D721Med (cell line): ENCODE measurements at regions not wholly inside any gene's neighbourhood (a gene's known extent, or its start where the extent isn't known, plus 50 kb on each side); places are given as distances from the start of the nearest gene placed in this dataset.

Experiments
- DNase-seq: peaks from one replicate; pipeline ENCODE4 v3.0.0; 2011; ENCODE audit warnings: low spot score; ENCODE audit not compliant: insufficient read length
- FAIRE-seq: peaks from 2 replicates; lab custom pipeline; 2011; peaks lifted over from hg19 to GRCh38; lab: Jason Lieb, UNC
- CTCF ChIP-seq: IDR thresholded peaks from 2 replicates; pipeline ENCODE4 v1.5.1; 2012; ENCODE audit warnings: mild to moderate bottlenecking, control low read depth; ENCODE audit not compliant: insufficient read depth; ENCODE audit errors: missing control alignments

GRCh38 chr5:32955814-32956213 lies 244.7 kb downstream of the NPR3 start:
- no peak for FAIRE-seq
- DNase-seq, result no peak
- no peak for TF ChIP-seq CTCF

- DNase-seq (no peak), FAIRE-seq (no peak)
- no peak for TF ChIP-seq CTCF
These were observed 249.4 kb downstream of the NPR3 start for GRCh38 chr5:32960340-32961058.

DNA sequence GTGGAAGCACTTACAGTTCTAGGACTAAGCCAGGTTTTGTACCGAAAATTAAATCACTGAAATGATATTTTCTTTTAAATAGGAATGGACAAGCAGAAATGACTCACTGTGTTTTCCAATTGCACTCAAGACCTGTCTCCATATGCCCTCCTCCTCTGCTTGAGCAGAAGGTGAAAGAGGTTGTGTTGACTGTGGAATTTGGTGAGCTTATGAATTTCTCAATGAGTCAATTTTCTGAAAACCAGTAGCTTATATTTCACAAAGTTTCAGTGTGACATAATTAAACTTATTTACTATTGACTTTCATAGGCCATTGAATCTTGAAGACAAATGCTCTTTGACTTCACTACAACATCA lies 249.9 kb downstream of the NPR3 start:
- no peak for FAIRE-seq

DNA sequence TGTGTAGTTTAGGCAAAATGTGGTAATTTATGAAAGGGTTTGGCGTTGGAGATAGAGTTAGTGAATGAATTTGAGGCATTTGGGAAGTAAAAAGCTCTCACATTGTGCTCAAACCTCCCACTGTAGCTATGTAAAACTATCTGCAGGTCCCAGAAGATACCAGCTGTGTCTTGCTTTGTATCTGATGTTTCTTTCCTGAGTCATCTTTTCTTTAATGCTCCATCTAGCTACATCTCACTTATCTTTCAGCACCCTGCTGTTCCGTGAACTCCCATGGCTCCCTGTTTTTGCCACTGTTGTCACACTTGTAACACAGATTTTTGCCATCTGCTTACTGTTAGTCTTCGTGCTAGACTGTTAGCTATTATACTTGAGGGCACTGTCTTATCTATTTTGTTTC lies 253.1 kb downstream of the NPR3 start:
- no peak for FAIRE-seq
- TF ChIP-seq CTCF, result no peak
- no peak for DNase-seq

More for the DNA sequence above, 249.9 kb downstream of the NPR3 start:
- TF ChIP-seq CTCF, result no peak
- DNase-seq, result no peak

DNA sequence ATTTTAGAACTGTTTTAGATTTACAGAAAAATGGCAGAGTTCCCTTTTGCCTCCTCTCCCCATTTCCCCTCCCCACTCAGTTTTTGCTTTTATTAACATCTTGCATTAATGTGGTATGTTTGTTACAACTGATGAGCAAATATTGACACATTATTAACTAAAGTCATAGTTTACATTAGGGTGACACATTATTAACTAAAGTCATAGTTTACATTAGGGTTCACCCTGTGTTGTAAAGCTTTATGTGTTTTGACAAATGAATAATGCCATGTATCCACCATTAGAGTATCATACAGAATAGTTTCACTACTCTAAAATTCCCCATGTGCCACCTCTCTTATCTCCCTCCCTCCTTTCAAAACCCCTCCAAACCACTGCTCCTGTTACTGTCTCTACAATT lies 262.5 kb downstream of the NPR3 start:
- DNase-seq (no peak), FAIRE-seq (no peak)
- no peak for TF ChIP-seq CTCF

- DNase-seq (no peak), FAIRE-seq (no peak)
- TF ChIP-seq CTCF, result no peak
These were observed 264.7 kb downstream of the NPR3 start for GRCh38 chr5:32975656-32976375.

GRCh38 chr5:32981061-32981460 lies 269.9 kb downstream of the NPR3 start:
- TF ChIP-seq CTCF, result no peak
- FAIRE-seq (no peak), DNase-seq (no peak)
